ENCODE measurements at regions not wholly inside any gene's neighbourhood (a gene's known extent, or its start where the extent isn't known, plus 50 kb on each side); places are given as distances from the start of the nearest gene placed in this dataset.

- no peaks in the 10 kb centered on the region for H3K27me3 ChIP-seq (ENCODE audit: control insufficient read depth, insufficient read depth, low read length)
- H3K36me3 ChIP-seq (ENCODE audit: control insufficient read depth, insufficient read depth, low read length), result no peaks in the 10 kb centered on the region
- no peak for DNase-seq (ENCODE audit: low read depth, low spot score)
- no peaks in the 10 kb centered on the region for H3K9me3 ChIP-seq (ENCODE audit: control insufficient read depth, insufficient read depth, low read length)
- H3K4me3 ChIP-seq (ENCODE audit: low read length), result no peak overlapping the region
- H3K27ac ChIP-seq (ENCODE audit: low read length), result no peak overlapping the region
- no peaks in the 10 kb centered on the region for H3K4me1 ChIP-seq (ENCODE audit: control insufficient read depth, insufficient read depth, low read length)
- no CpG with 5 or more reads among the region's 8 CpGs for WGBS (ENCODE audit: insufficient coverage, insufficient read length)
Measured at GRCh38 chr11:112310848-112311247, 50.2 kb upstream of the PLET1 start.

DNA sequence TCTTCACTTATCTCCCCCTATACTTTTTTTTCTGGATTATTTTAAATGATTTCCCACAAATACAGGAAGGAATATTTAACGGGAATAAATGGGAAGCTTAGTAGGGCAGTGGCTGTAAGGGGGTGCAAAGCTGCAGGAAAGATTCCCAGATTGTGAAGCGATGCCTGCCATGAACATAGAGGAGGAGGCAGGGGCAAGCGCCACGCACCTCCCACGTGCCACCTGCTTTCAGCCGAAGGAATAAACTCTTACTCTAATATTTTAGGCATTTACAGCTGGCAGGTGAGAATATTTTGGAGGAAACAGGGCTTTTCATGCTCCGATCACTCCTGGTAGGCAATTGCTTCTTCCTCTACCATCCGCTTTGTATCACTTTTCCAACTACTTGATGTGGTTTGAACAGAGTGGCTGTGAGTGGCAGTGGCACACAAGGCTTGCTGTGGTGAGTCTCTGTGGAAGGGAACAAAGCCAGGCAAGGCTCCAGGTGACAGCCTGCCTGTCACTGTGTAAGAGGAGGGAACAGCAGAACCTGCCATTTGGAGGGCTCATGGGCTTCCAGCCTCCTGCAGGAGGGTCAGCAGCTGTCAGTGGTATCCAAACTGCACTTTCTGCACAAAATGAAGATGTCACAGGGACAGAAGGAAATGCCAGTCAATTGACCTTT is 54.5 kb upstream of the PLET1 start:
- no peak overlapping the region for H3K27ac ChIP-seq (ENCODE audit: low read length)
- H3K36me3 ChIP-seq (ENCODE audit: control insufficient read depth, insufficient read depth, low read length), result no peaks in the 10 kb centered on the region
- WGBS (ENCODE audit: insufficient coverage, insufficient read length), result no CpG with 5 or more reads among the region's 8 CpGs
- H3K27me3 ChIP-seq (ENCODE audit: control insufficient read depth, insufficient read depth, low read length), result no peaks in the 10 kb centered on the region
- H3K4me1 ChIP-seq (ENCODE audit: control insufficient read depth, insufficient read depth, low read length), result no peaks in the 10 kb centered on the region
- no peak overlapping the region for H3K4me3 ChIP-seq (ENCODE audit: low read length)
- no peaks in the 10 kb centered on the region for H3K9me3 ChIP-seq (ENCODE audit: control insufficient read depth, insufficient read depth, low read length)
- DNase-seq (ENCODE audit: low read depth, low spot score), result no peak

- no peaks in the 10 kb centered on the region for H3K27me3 ChIP-seq (ENCODE audit: control insufficient read depth, insufficient read depth, low read length)
- 100% methylated on average over 1 of the region's 11 CpGs for WGBS (ENCODE audit: insufficient coverage, insufficient read length)
- H3K27ac ChIP-seq (ENCODE audit: low read length), result no peak overlapping the region
- no peaks in the 10 kb centered on the region for H3K36me3 ChIP-seq (ENCODE audit: control insufficient read depth, insufficient read depth, low read length)
- DNase-seq (ENCODE audit: low read depth, low spot score), result no peak
- no peaks in the 10 kb centered on the region for H3K4me1 ChIP-seq (ENCODE audit: control insufficient read depth, insufficient read depth, low read length)
- no peaks in the 10 kb centered on the region for H3K9me3 ChIP-seq (ENCODE audit: control insufficient read depth, insufficient read depth, low read length)
- no peak overlapping the region for H3K4me3 ChIP-seq (ENCODE audit: low read length)
Measured at GRCh38 chr11:112315861-112316739, 55.4 kb upstream of the PLET1 start.

- DNase-seq (ENCODE audit: low read depth, low spot score), result no peak
- no peaks in the 10 kb centered on the region for H3K36me3 ChIP-seq (ENCODE audit: control insufficient read depth, insufficient read depth, low read length)
- no peak overlapping the region for H3K27ac ChIP-seq (ENCODE audit: low read length)
- H3K27me3 ChIP-seq (ENCODE audit: control insufficient read depth, insufficient read depth, low read length), result no peaks in the 10 kb centered on the region
- H3K4me3 ChIP-seq (ENCODE audit: low read length), result no peak overlapping the region
- H3K9me3 ChIP-seq (ENCODE audit: control insufficient read depth, insufficient read depth, low read length), result no peaks in the 10 kb centered on the region
- WGBS (ENCODE audit: insufficient coverage, insufficient read length), result no CpG with 5 or more reads among the region's 4 CpGs
- H3K4me1 ChIP-seq (ENCODE audit: control insufficient read depth, insufficient read depth, low read length), result 0 out of 2 replicates have a peak, but pooled peaks cover 2% of the 10 kb centered on the region
Measured at GRCh38 chr11:112316971-112317370, 56.3 kb upstream of the PLET1 start.

- no peaks in the 10 kb centered on the region for H3K27me3 ChIP-seq (ENCODE audit: control insufficient read depth, insufficient read depth, low read length)
- DNase-seq (ENCODE audit: low read depth, low spot score), result no peak
- WGBS (ENCODE audit: insufficient coverage, insufficient read length), result no CpG with 5 or more reads among the region's 1 CpG
- H3K4me3 ChIP-seq (ENCODE audit: low read length), result no peak overlapping the region
- H3K27ac ChIP-seq (ENCODE audit: low read length), result no peak overlapping the region
- 0 out of 2 replicates have a peak, but pooled peaks cover 2% of the 10 kb centered on the region for H3K4me1 ChIP-seq (ENCODE audit: control insufficient read depth, insufficient read depth, low read length)
- no peaks in the 10 kb centered on the region for H3K9me3 ChIP-seq (ENCODE audit: control insufficient read depth, insufficient read depth, low read length)
- no peaks in the 10 kb centered on the region for H3K36me3 ChIP-seq (ENCODE audit: control insufficient read depth, insufficient read depth, low read length)
Measured at GRCh38 chr11:112318184-112318591, 57.5 kb upstream of the PLET1 start.

DNA sequence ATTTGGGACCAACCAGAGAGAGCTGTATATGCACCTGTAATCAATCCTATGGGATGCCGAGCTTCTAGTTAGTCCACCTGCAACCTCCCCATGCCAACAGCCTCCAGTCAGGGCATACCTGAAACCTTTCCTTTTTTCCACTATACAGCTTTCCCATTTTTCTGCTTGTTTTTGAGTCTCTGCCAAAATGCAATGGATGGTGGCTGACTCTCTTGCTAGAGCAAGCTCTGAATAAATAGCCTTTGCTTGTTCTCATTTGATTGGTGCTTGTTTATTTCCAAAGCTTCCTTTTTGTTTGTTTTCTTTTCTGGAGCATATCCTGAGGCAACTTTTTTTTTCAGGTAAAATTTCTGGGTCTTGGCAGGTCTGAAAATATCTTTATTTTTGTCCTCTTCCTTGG is 58.0 kb upstream of the PLET1 start:
- Histone ChIP-seq H3K27me3 (ENCODE audit: control insufficient read depth, insufficient read depth, low read length) (no peaks in the 10 kb centered on the region), H3K27ac (ENCODE audit: low read length) (no peak overlapping the region), H3K9me3 (ENCODE audit: control insufficient read depth, insufficient read depth, low read length) (no peaks in the 10 kb centered on the region), H3K4me1 (ENCODE audit: control insufficient read depth, insufficient read depth, low read length) (0 out of 2 replicates have a peak, but pooled peaks cover 2% of the 10 kb centered on the region), H3K4me3 (ENCODE audit: low read length) (no peak overlapping the region), H3K36me3 (ENCODE audit: control insufficient read depth, insufficient read depth, low read length) (no peaks in the 10 kb centered on the region)
- DNase-seq (ENCODE audit: low read depth, low spot score), result no peak
- WGBS (ENCODE audit: insufficient coverage, insufficient read length), result no CpG with 5 or more reads among the region's 1 CpG

- Histone ChIP-seq H3K4me1 (ENCODE audit: control insufficient read depth, insufficient read depth, low read length) (0 out of 2 replicates have a peak, but pooled peaks cover 2% of the 10 kb centered on the region), H3K9me3 (ENCODE audit: control insufficient read depth, insufficient read depth, low read length) (no peaks in the 10 kb centered on the region), H3K27ac (ENCODE audit: low read length) (no peak overlapping the region), H3K36me3 (ENCODE audit: control insufficient read depth, insufficient read depth, low read length) (no peaks in the 10 kb centered on the region), H3K27me3 (ENCODE audit: control insufficient read depth, insufficient read depth, low read length) (no peaks in the 10 kb centered on the region), H3K4me3 (ENCODE audit: low read length) (no peak overlapping the region)
- no peak for DNase-seq (ENCODE audit: low read depth, low spot score)
- no CpG with 5 or more reads among the region's 5 CpGs for WGBS (ENCODE audit: insufficient coverage, insufficient read length)
Measured at GRCh38 chr11:112320668-112321067, 60.0 kb upstream of the PLET1 start.

DNA sequence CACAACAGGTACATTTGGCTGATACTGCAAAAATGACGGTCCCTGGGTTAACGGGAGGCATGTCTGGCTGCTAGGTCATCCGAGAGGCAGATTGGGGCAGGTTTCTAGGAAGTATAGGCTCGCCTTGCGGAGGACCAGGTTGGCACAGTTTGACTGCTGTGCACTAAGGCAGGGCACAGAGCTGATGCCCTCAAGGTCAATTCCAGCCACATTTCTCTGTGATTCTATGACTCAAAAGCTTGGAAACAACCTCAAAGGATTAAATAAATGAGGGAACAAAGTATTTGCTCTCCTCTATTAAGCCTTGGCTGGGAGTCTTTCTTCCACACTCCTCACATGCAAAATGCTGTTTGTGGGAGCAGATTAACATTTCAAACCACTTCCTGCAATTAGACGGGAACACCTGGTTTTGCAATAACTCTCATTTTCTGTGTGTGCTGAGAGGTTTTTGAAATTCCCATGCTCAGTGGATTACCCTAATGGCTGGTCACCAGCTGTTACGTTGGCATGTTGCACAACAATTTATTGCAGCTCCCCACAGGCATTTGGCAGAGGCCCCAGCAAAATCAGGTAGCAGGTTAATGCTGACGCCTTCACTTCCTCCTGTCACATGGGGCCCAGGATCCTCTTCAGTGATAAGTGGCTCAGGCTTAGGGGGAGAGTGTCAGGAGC is 61.0 kb upstream of the PLET1 start:
- WGBS (ENCODE audit: insufficient coverage, insufficient read length), result no CpG with 5 or more reads among the region's 8 CpGs
- Histone ChIP-seq H3K4me1 (ENCODE audit: control insufficient read depth, insufficient read depth, low read length) (0 out of 2 replicates have a peak, but pooled peaks cover 2% of the 10 kb centered on the region), H3K36me3 (ENCODE audit: control insufficient read depth, insufficient read depth, low read length) (no peaks in the 10 kb centered on the region), H3K27ac (ENCODE audit: low read length) (no peak overlapping the region), H3K4me3 (ENCODE audit: low read length) (no peak overlapping the region; the same call in 1 of the 2 replicates), H3K27me3 (ENCODE audit: control insufficient read depth, insufficient read depth, low read length) (no peaks in the 10 kb centered on the region), H3K9me3 (ENCODE audit: control insufficient read depth, insufficient read depth, low read length) (no peaks in the 10 kb centered on the region)
- DNase-seq (ENCODE audit: low read depth, low spot score), result no peak

GRCh38 chr11:112322173-112322790 is 61.6 kb upstream of the PLET1 start:
- H3K27ac ChIP-seq (ENCODE audit: low read length), result no peak overlapping the region
- DNase-seq (ENCODE audit: low read depth, low spot score), result no peak
- WGBS (ENCODE audit: insufficient coverage, insufficient read length), result no CpG with 5 or more reads among the region's 8 CpGs
- H3K9me3 ChIP-seq (ENCODE audit: control insufficient read depth, insufficient read depth, low read length), result no peaks in the 10 kb centered on the region
- H3K4me3 ChIP-seq (ENCODE audit: low read length), result no peak overlapping the region
- 0 out of 2 replicates have a peak, but pooled peaks cover 2% of the 10 kb centered on the region for H3K4me1 ChIP-seq (ENCODE audit: control insufficient read depth, insufficient read depth, low read length)
- H3K27me3 ChIP-seq (ENCODE audit: control insufficient read depth, insufficient read depth, low read length), result no peaks in the 10 kb centered on the region
- H3K36me3 ChIP-seq (ENCODE audit: control insufficient read depth, insufficient read depth, low read length), result no peaks in the 10 kb centered on the region

- H3K27ac ChIP-seq (ENCODE audit: low read length), result no peak overlapping the region
- no peak overlapping the region for H3K4me3 ChIP-seq (ENCODE audit: low read length)
- H3K27me3 ChIP-seq (ENCODE audit: control insufficient read depth, insufficient read depth, low read length), result no peaks in the 10 kb centered on the region
- no peaks in the 10 kb centered on the region for H3K36me3 ChIP-seq (ENCODE audit: control insufficient read depth, insufficient read depth, low read length)
- no peak for DNase-seq (ENCODE audit: low read depth, low spot score)
- no CpG with 5 or more reads among the region's 4 CpGs for WGBS (ENCODE audit: insufficient coverage, insufficient read length)
- H3K9me3 ChIP-seq (ENCODE audit: control insufficient read depth, insufficient read depth, low read length), result no peaks in the 10 kb centered on the region
- no peaks in the 10 kb centered on the region for H3K4me1 ChIP-seq (ENCODE audit: control insufficient read depth, insufficient read depth, low read length)
Measured at GRCh38 chr11:112334381-112334780, 73.7 kb upstream of the PLET1 start.

Measured in iPS DF 6.9 (cell line).